Brain microvascular endothelial cell (primary cell): ENCODE measurements at regions not wholly inside any gene's neighbourhood (a gene's known extent, or its start where the extent isn't known, plus 50 kb on each side); places are given as distances from the start of the nearest gene placed in this dataset.

ENCODE experiments used
- DNase-seq: peaks from one replicate; pipeline ENCODE4 v3.0.0-alpha.2; 2020
- H3K27ac ChIP-seq: fragments of 250-450 bp; sonication (Bioruptor Pico); 2 replicates; pipeline ENCODE4 v1.5.1; 2020; ENCODE audit warnings: mild to moderate bottlenecking, moderate library complexity
- H3K27me3 ChIP-seq: fragments of 250-450 bp; sonication (Bioruptor Pico); replicated peaks from 2 replicates; pipeline ENCODE4 v1.5.1; 2020; ENCODE audit warnings: mild to moderate bottlenecking
- H3K36me3 ChIP-seq: fragments of 250-450 bp; sonication (Bioruptor Pico); replicated peaks from 2 replicates; pipeline ENCODE4 v1.5.1; 2020; ENCODE audit warnings: mild to moderate bottlenecking
- H3K4me3 ChIP-seq: 2 replicates; pipeline ENCODE4 v1.5.1; 2011; ENCODE audit warnings: low read depth, mild to moderate bottlenecking, control low read depth, low read length, moderate library complexity
- in situ Hi-C: cut with HindIII; loops from 2 replicates; pipeline ENCODE4 v1.10.0; 2017; ENCODE audit warnings: low sequenced_read_pairs, low pct_ligation_motif_present
- TF ChIP-seq, protein P1 (sequence below): IDR thresholded peaks from 2 replicates; pipeline ENCODE4 v1.5.1; 2011; ENCODE audit warnings: low read depth, mild to moderate bottlenecking, moderate library complexity, low read length, control low read depth, inconsistent platforms; ENCODE audit errors: missing control alignments

DNA sequence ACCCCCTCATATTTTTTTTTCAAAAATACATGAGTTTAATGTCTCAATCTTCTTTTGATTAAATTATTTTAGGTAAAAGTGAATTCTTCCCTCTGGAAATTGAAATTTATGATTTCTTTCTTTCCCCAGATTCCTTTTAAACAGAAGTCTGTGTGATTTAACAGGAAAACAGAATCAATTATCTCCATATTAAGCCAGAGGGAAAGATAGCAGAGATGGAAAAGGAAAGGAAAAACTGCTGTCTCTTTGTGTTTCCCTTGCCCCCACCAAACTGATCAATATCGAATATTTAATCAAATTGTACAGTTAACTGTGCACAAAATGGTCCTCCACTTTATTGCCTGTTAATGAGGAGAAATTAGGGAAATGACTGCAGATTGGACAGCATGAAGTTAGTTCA is 203.5 kb upstream of the NECTIN3 start:
- Histone ChIP-seq H3K36me3 (no peaks in the 10 kb centered on the region), H3K4me3 (no peak overlapping the region), H3K27me3 (no peaks in the 10 kb centered on the region), H3K27ac (no peak overlapping the region)
- TF ChIP-seq, protein P1, sequence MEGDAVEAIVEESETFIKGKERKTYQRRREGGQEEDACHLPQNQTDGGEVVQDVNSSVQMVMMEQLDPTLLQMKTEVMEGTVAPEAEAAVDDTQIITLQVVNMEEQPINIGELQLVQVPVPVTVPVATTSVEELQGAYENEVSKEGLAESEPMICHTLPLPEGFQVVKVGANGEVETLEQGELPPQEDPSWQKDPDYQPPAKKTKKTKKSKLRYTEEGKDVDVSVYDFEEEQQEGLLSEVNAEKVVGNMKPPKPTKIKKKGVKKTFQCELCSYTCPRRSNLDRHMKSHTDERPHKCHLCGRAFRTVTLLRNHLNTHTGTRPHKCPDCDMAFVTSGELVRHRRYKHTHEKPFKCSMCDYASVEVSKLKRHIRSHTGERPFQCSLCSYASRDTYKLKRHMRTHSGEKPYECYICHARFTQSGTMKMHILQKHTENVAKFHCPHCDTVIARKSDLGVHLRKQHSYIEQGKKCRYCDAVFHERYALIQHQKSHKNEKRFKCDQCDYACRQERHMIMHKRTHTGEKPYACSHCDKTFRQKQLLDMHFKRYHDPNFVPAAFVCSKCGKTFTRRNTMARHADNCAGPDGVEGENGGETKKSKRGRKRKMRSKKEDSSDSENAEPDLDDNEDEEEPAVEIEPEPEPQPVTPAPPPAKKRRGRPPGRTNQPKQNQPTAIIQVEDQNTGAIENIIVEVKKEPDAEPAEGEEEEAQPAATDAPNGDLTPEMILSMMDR = no peak
- in situ Hi-C loops = no loop called here
- DNase-seq = no peak

DNA sequence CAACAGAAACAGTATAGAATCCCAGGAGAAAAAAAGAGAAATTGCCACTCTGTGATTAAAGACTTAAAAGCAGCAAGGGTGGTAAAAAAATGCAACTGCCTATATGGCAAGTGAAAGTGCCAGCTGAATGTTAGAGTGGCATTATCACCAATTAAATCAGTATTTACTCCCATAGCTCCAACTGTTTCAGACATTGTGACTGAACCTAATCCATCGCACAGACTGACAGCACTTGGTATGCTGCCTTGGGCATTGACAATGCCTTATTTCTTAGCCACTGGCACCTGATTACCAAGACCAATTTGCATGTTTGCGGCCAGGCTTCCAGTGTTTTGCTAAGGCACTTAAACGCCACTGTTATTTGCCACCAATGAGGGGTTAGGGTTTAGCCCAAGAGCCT is 201.9 kb upstream of the NECTIN3 start:
- Histone ChIP-seq H3K4me3 (no peak overlapping the region), H3K27me3 (no peaks in the 10 kb centered on the region), H3K36me3 (no peaks in the 10 kb centered on the region), H3K27ac (no peak overlapping the region)
- TF ChIP-seq, protein P1 = no peak
- in situ Hi-C loops = no loop called here
- no peak for DNase-seq

- Histone ChIP-seq H3K27ac (no peak overlapping the region), H3K27me3 (no peaks in the 10 kb centered on the region), H3K36me3 (no peaks in the 10 kb centered on the region), H3K4me3 (no peak overlapping the region)
- DNase-seq = no peak
- TF ChIP-seq, protein P1 = no peak
- in situ Hi-C loops = no loop called here
These were observed 199.7 kb upstream of the NECTIN3 start for GRCh38 chr3:110871869-110872268.

DNA sequence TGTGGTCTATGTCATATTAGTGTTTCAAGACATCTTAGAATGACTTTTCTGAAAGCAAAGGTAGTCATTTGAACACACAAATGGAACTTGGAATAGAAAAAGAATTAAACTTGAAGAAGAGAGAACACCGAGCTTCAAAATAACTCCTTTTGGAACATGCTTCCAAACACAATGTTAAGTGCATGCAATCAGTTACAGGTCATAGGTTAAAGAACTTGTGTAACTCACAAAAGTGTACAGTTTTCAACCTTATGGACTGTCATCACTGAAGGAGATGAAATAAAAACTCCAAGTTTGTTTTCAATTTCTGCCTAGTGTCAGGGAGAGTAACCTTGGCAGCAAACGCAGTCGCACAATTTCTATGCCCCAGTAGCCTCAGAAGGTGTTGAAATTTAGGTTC is 192.9 kb upstream of the NECTIN3 start:
- no peak overlapping the region for H3K4me3 ChIP-seq
- H3K27ac ChIP-seq = no peak overlapping the region
- no peaks in the 10 kb centered on the region for H3K36me3 ChIP-seq
- TF ChIP-seq, protein P1 = no peak
- in situ Hi-C loops = no loop called here
- H3K27me3 ChIP-seq = no peaks in the 10 kb centered on the region
- DNase-seq = no peak

- TF ChIP-seq, protein P1 = peak; percentile 48
- in situ Hi-C loops = no loop called here
- DNase-seq = peak; percentile 6
- Histone ChIP-seq H3K27me3 (no peaks in the 10 kb centered on the region), H3K4me3 (no peak overlapping the region), H3K27ac (no peak overlapping the region), H3K36me3 (no peaks in the 10 kb centered on the region)
These were observed 190.5 kb upstream of the NECTIN3 start for GRCh38 chr3:110881069-110881468.

DNA sequence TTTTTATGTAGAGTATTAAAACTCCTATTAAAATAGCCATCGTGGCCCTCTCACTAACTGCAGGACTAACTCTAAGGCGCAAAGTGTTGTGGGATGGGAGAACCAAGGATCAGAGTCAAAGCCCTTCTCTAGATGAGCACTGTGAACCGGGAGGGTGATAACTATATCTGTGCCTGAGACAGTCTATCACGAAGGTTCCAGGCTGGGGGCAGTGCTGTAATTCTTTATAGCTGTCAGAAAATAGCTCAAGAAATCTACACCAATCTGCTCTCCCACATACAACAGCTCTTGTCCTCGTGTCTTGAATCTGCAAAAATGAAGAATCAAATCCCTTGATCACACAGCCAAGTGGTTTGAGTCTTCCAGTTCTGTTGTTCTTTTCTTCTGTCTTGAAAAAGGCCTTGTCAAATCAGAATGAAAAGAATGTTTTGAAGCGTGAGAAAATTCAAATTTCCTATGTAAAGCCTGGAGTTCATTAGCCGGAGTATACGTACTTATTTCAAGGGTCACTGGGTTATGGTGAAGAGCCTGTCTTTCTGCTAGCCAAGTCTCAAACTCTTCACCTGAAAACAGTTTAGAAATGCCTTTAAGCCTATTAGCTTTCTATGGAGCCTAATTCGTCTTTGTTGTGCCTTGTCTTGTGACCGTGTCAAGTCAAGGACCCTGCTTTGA is 185.3 kb upstream of the NECTIN3 start:
- H3K4me3 ChIP-seq = no peak overlapping the region
- no peak for DNase-seq
- in situ Hi-C loops = no loop called here
- no peaks in the 10 kb centered on the region for H3K36me3 ChIP-seq
- H3K27ac ChIP-seq = no peak overlapping the region
- TF ChIP-seq, protein P1 = no peak
- H3K27me3 ChIP-seq = no peaks in the 10 kb centered on the region
